Activated T-cell treated with anti-CD3 and anti-CD28 coated beads, Interleukin-2, amount 50 U/mL, for 24 hours (primary cell): ENCODE measurements at regions not wholly inside any gene's neighbourhood (a gene's known extent, or its start where the extent isn't known, plus 50 kb on each side); places are given as distances from the start of the nearest gene placed in this dataset.

ENCODE experiments used
- DNase-seq: peaks from one replicate; pipeline ENCODE4 v3.0.0-alpha.2; 2020
- H3K27ac Mint-ChIP-seq: 2 replicates; pipeline ENCODE4 v1.8.0; 2020; ENCODE audit warnings: mild to moderate bottlenecking, mixed read lengths
- H3K27me3 Mint-ChIP-seq: 2 replicates; pipeline ENCODE4 v1.8.0; 2020; ENCODE audit warnings: mixed read lengths
- H3K36me3 Mint-ChIP-seq: 2 replicates; pipeline ENCODE4 v1.8.0; 2020; ENCODE audit warnings: low read depth, mixed read lengths
- H3K4me1 Mint-ChIP-seq: 2 replicates; pipeline ENCODE4 v1.8.0; 2020; ENCODE audit warnings: low read depth, mixed read lengths
- H3K4me3 Mint-ChIP-seq: 2 replicates; pipeline ENCODE4 v1.8.0; 2020; ENCODE audit warnings: mild to moderate bottlenecking, moderate library complexity, mixed read lengths
- H3K9me3 Mint-ChIP-seq: 2 replicates; pipeline ENCODE4 v1.8.0; 2020; ENCODE audit warnings: mixed read lengths

GRCh38 chr14:22464422-22465142, 124.4 kb downstream of the DAD1 start:
- DNase-seq, result no peak
- no peaks in the 10 kb centered on the region for H3K9me3 Mint-ChIP-seq
- H3K27ac Mint-ChIP-seq, result peak overlapping the region; percentile 64
- H3K4me1 Mint-ChIP-seq, result peaks cover 2% of the 10 kb centered on the region
- H3K36me3 Mint-ChIP-seq, result no peaks in the 10 kb centered on the region
- no peak overlapping the region for H3K4me3 Mint-ChIP-seq
- no peaks in the 10 kb centered on the region for H3K27me3 Mint-ChIP-seq

GRCh38 chr14:22463763-22464173, 125.3 kb downstream of the DAD1 start:
- no peaks in the 10 kb centered on the region for H3K27me3 Mint-ChIP-seq
- peaks cover 2% of the 10 kb centered on the region for H3K4me1 Mint-ChIP-seq
- H3K27ac Mint-ChIP-seq, result peak overlapping the region; percentile 29
- H3K4me3 Mint-ChIP-seq, result peak overlapping the region; percentile 36
- no peaks in the 10 kb centered on the region for H3K36me3 Mint-ChIP-seq
- no peak for DNase-seq
- no peaks in the 10 kb centered on the region for H3K9me3 Mint-ChIP-seq

- Mint-ChIP-seq H3K27ac (peak overlapping the region; percentile 37), H3K4me3 (no peak overlapping the region), H3K4me1 (peaks cover 2% of the 10 kb centered on the region)
Measured at GRCh38 chr14:22462923-22463322, 126.1 kb downstream of the DAD1 start.

GRCh38 chr14:22460461-22461195, 128.4 kb downstream of the DAD1 start:
- no peaks in the 10 kb centered on the region for H3K9me3 Mint-ChIP-seq
- no peaks in the 10 kb centered on the region for H3K27me3 Mint-ChIP-seq
- DNase-seq, result no peak
- peak overlapping the region; percentile 50 for H3K27ac Mint-ChIP-seq
- H3K36me3 Mint-ChIP-seq, result no peaks in the 10 kb centered on the region
- H3K4me3 Mint-ChIP-seq, result no peak overlapping the region
- H3K4me1 Mint-ChIP-seq, result no peaks in the 10 kb centered on the region

More at GRCh38 chr14:22462923-22463322, 126.1 kb downstream of the DAD1 start:
- DNase-seq, result no peak
- Mint-ChIP-seq H3K36me3 (no peaks in the 10 kb centered on the region), H3K9me3 (no peaks in the 10 kb centered on the region), H3K27me3 (no peaks in the 10 kb centered on the region)

- Mint-ChIP-seq H3K27me3 (no peaks in the 10 kb centered on the region), H3K36me3 (no peaks in the 10 kb centered on the region), H3K4me1 (no peaks in the 10 kb centered on the region), H3K9me3 (no peaks in the 10 kb centered on the region), H3K27ac (no peak overlapping the region), H3K4me3 (peak overlapping the region; percentile 51)
- DNase-seq, result no peak
Measured at GRCh38 chr14:22458737-22459136, 130.3 kb downstream of the DAD1 start.

- Mint-ChIP-seq H3K27me3 (no peaks in the 10 kb centered on the region), H3K27ac (no peak overlapping the region), H3K4me3 (peak overlapping the region; percentile 45), H3K4me1 (no peaks in the 10 kb centered on the region), H3K9me3 (no peaks in the 10 kb centered on the region), H3K36me3 (no peaks in the 10 kb centered on the region)
- DNase-seq, result no peak
Measured at GRCh38 chr14:22456998-22457594, 131.9 kb downstream of the DAD1 start.

- no peaks in the 10 kb centered on the region for H3K36me3 Mint-ChIP-seq
- H3K9me3 Mint-ChIP-seq, result no peaks in the 10 kb centered on the region
- H3K27ac Mint-ChIP-seq, result no peak overlapping the region
- DNase-seq, result no peak
- H3K4me3 Mint-ChIP-seq, result peak overlapping the region; percentile 31
- H3K27me3 Mint-ChIP-seq, result no peaks in the 10 kb centered on the region
- H3K4me1 Mint-ChIP-seq, result no peaks in the 10 kb centered on the region
Measured at GRCh38 chr14:22456421-22456820, 132.6 kb downstream of the DAD1 start.

- Mint-ChIP-seq H3K9me3 (no peaks in the 10 kb centered on the region), H3K4me1 (no peaks in the 10 kb centered on the region), H3K4me3 (peak overlapping the region; percentile 64), H3K27me3 (no peaks in the 10 kb centered on the region), H3K27ac (peak overlapping the region; percentile 40), H3K36me3 (no peaks in the 10 kb centered on the region)
- DNase-seq, result no peak
Measured at GRCh38 chr14:22452330-22452729, 136.7 kb downstream of the DAD1 start.

GRCh38 chr14:22450266-22450665, 138.8 kb downstream of the DAD1 start:
- no peak for DNase-seq
- peak overlapping the region; percentile 61 for H3K4me3 Mint-ChIP-seq
- no peaks in the 10 kb centered on the region for H3K36me3 Mint-ChIP-seq
- H3K27ac Mint-ChIP-seq, result no peak overlapping the region
- no peaks in the 10 kb centered on the region for H3K27me3 Mint-ChIP-seq
- H3K4me1 Mint-ChIP-seq, result no peaks in the 10 kb centered on the region
- no peaks in the 10 kb centered on the region for H3K9me3 Mint-ChIP-seq

- Mint-ChIP-seq H3K4me3 (no peak overlapping the region), H3K9me3 (no peaks in the 10 kb centered on the region), H3K36me3 (no peaks in the 10 kb centered on the region), H3K27me3 (no peaks in the 10 kb centered on the region), H3K4me1 (no peaks in the 10 kb centered on the region), H3K27ac (no peak overlapping the region)
- no peak for DNase-seq
Measured at GRCh38 chr14:22449600-22449905, 139.5 kb downstream of the DAD1 start.

GRCh38 chr14:22448905-22449599, 140.0 kb downstream of the DAD1 start:
- no peak overlapping the region for H3K27ac Mint-ChIP-seq
- H3K27me3 Mint-ChIP-seq, result no peaks in the 10 kb centered on the region
- H3K9me3 Mint-ChIP-seq, result no peaks in the 10 kb centered on the region
- no peak for DNase-seq
- no peak overlapping the region for H3K4me3 Mint-ChIP-seq
- H3K36me3 Mint-ChIP-seq, result no peaks in the 10 kb centered on the region
- H3K4me1 Mint-ChIP-seq, result no peaks in the 10 kb centered on the region

GRCh38 chr14:22448035-22448904, 140.8 kb downstream of the DAD1 start:
- Mint-ChIP-seq H3K27me3 (no peaks in the 10 kb centered on the region), H3K36me3 (no peaks in the 10 kb centered on the region), H3K27ac (no peak overlapping the region), H3K9me3 (no peaks in the 10 kb centered on the region), H3K4me3 (no peak overlapping the region), H3K4me1 (no peaks in the 10 kb centered on the region)
- no peak for DNase-seq

- H3K27ac Mint-ChIP-seq, result no peak overlapping the region
- no peak overlapping the region for H3K4me3 Mint-ChIP-seq
- no peak for DNase-seq
- H3K4me1 Mint-ChIP-seq, result no peaks in the 10 kb centered on the region
- no peaks in the 10 kb centered on the region for H3K27me3 Mint-ChIP-seq
- H3K36me3 Mint-ChIP-seq, result no peaks in the 10 kb centered on the region
- H3K9me3 Mint-ChIP-seq, result no peaks in the 10 kb centered on the region
Measured at GRCh38 chr14:22438742-22439141, 150.3 kb downstream of the DAD1 start.
